ENCODE measurements at regions not wholly inside any gene's neighbourhood (a gene's known extent, or its start where the extent isn't known, plus 50 kb on each side); places are given as distances from the start of the nearest gene placed in this dataset.

DNA sequence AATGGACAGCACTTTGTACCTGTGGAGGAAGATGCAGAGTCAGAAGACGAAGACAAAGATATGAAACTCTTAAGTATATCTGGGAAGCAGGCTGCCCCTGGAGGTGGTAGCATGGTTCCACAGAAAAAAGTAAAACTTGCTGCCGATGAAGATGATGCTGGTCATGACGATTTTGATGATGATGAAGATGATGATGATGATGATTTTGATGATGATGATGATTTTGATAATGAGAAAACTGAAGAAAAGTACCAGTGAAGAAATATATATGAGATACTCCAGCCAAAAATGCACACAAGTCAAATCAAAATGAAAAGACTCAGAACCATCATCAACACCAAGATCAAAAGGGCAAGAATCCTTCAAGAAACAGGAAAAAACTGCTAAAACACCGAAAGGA lies 268.5 kb upstream of the EEF2KMT start:
- H3K27me3 ChIP-seq (replicated peaks; ENCODE audit: insufficient read depth): no peaks in the 10 kb centered on the region
- DNase-seq (ENCODE audit: low spot score) (no peak), ATAC-seq (ENCODE audit: insufficient number of reproducible peaks, low FRiP score, low read depth) (no peak)
- no peaks in the 10 kb centered on the region for H3K4me1 ChIP-seq (ENCODE audit: control insufficient read depth in 1 of 2, low read depth in 2 of 2)
- H3K36me3 ChIP-seq: no peaks in the 10 kb centered on the region
- TF ChIP-seq, protein P1, sequence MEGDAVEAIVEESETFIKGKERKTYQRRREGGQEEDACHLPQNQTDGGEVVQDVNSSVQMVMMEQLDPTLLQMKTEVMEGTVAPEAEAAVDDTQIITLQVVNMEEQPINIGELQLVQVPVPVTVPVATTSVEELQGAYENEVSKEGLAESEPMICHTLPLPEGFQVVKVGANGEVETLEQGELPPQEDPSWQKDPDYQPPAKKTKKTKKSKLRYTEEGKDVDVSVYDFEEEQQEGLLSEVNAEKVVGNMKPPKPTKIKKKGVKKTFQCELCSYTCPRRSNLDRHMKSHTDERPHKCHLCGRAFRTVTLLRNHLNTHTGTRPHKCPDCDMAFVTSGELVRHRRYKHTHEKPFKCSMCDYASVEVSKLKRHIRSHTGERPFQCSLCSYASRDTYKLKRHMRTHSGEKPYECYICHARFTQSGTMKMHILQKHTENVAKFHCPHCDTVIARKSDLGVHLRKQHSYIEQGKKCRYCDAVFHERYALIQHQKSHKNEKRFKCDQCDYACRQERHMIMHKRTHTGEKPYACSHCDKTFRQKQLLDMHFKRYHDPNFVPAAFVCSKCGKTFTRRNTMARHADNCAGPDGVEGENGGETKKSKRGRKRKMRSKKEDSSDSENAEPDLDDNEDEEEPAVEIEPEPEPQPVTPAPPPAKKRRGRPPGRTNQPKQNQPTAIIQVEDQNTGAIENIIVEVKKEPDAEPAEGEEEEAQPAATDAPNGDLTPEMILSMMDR (IDR thresholded peaks at IDR 0.05): no peak
- H3K27ac ChIP-seq: no peak overlapping the region
- no peaks in the 10 kb centered on the region for H3K9me3 ChIP-seq
- no peak overlapping the region for H3K4me3 ChIP-seq

GRCh38 chr16:5364186-5364585 lies 266.6 kb upstream of the EEF2KMT start:
- Histone ChIP-seq H3K27ac (no peak overlapping the region), H3K27me3 (replicated peaks; ENCODE audit: insufficient read depth) (no peaks in the 10 kb centered on the region), H3K36me3 (no peaks in the 10 kb centered on the region), H3K4me1 (ENCODE audit: control insufficient read depth in 1 of 2, low read depth in 2 of 2) (no peaks in the 10 kb centered on the region), H3K9me3 (no peaks in the 10 kb centered on the region), H3K4me3 (no peak overlapping the region)
- DNase-seq (ENCODE audit: low spot score): no peak
- TF ChIP-seq, protein P1 (IDR thresholded peaks at IDR 0.05): no peak
- ATAC-seq (ENCODE audit: insufficient number of reproducible peaks, low FRiP score, low read depth): no peak

GRCh38 chr16:5361322-5361721 lies 263.7 kb upstream of the EEF2KMT start:
- H3K4me1 ChIP-seq (ENCODE audit: control insufficient read depth in 1 of 2, low read depth in 2 of 2): no peaks in the 10 kb centered on the region
- no peaks in the 10 kb centered on the region for H3K27me3 ChIP-seq (replicated peaks; ENCODE audit: insufficient read depth)
- TF ChIP-seq, protein P1 (IDR thresholded peaks at IDR 0.05): no peak
- no peak overlapping the region for H3K27ac ChIP-seq
- ATAC-seq (ENCODE audit: insufficient number of reproducible peaks, low FRiP score, low read depth): no peak
- no peak overlapping the region for H3K4me3 ChIP-seq
- H3K9me3 ChIP-seq: no peaks in the 10 kb centered on the region
- H3K36me3 ChIP-seq: no peaks in the 10 kb centered on the region
- DNase-seq (ENCODE audit: low spot score): no peak

GRCh38 chr16:5354645-5355044 lies 257.1 kb upstream of the EEF2KMT start:
- H3K36me3 ChIP-seq: no peaks in the 10 kb centered on the region
- no peak overlapping the region for H3K4me3 ChIP-seq
- DNase-seq (ENCODE audit: low spot score) (no peak), ATAC-seq (ENCODE audit: insufficient number of reproducible peaks, low FRiP score, low read depth) (no peak)
- TF ChIP-seq, protein P1 (IDR thresholded peaks at IDR 0.05): no peak
- no peaks in the 10 kb centered on the region for H3K9me3 ChIP-seq
- H3K27ac ChIP-seq: no peak overlapping the region
- H3K27me3 ChIP-seq (replicated peaks; ENCODE audit: insufficient read depth): no peaks in the 10 kb centered on the region
- no peaks in the 10 kb centered on the region for H3K4me1 ChIP-seq (ENCODE audit: control insufficient read depth in 1 of 2, low read depth in 2 of 2)

GRCh38 chr16:5349670-5350517 lies 252.3 kb upstream of the EEF2KMT start:
- H3K36me3 ChIP-seq: no peaks in the 10 kb centered on the region
- no peak for ATAC-seq (ENCODE audit: insufficient number of reproducible peaks, low FRiP score, low read depth)
- H3K4me1 ChIP-seq (ENCODE audit: control insufficient read depth in 1 of 2, low read depth in 2 of 2): no peaks in the 10 kb centered on the region
- no peak for DNase-seq (ENCODE audit: low spot score)
- TF ChIP-seq, protein P1 (IDR thresholded peaks at IDR 0.05): no peak
- no peaks in the 10 kb centered on the region for H3K9me3 ChIP-seq
- no peak overlapping the region for H3K27ac ChIP-seq
- H3K4me3 ChIP-seq: no peak overlapping the region
- H3K27me3 ChIP-seq (replicated peaks; ENCODE audit: insufficient read depth): no peaks in the 10 kb centered on the region

Data from thoracic aorta (tissue), 2 donors.